ENCODE measurements at regions not wholly inside any gene's neighbourhood (a gene's known extent, or its start where the extent isn't known, plus 50 kb on each side); places are given as distances from the start of the nearest gene placed in this dataset.

- Histone ChIP-seq H3K9me2 (ENCODE audit: insufficient read depth, low read length) (no peaks in the 10 kb centered on the region), H3K79me2 (ENCODE audit: insufficient read depth, low read depth, low read length) (no peaks in the 10 kb centered on the region), H3K4me3 (ENCODE audit: low read depth, low read length, poor library complexity, severe bottlenecking) (no peak overlapping the region), H3K36me3 (ENCODE audit: insufficient read depth, low read length) (no peaks in the 10 kb centered on the region), H3K27ac (ENCODE audit: low read depth, low read length, poor library complexity, severe bottlenecking) (no peak overlapping the region), H2AFZ (ENCODE audit: low read length) (peak overlapping the region; percentile 73; the same call in 1 of the 2 replicates), H4K20me1 (ENCODE audit: insufficient read depth, low read length) (no peaks in the 10 kb centered on the region), H3K4me2 (ENCODE audit: low read length) (no peak overlapping the region; the same call in 1 of the 2 replicates), H3K9me3 (ENCODE audit: low read length) (no peaks in the 10 kb centered on the region), H3K4me1 (ENCODE audit: insufficient read depth, low read length, poor library complexity, severe bottlenecking) (peaks cover 55% of the 10 kb centered on the region)
- ChIA-PET POLR2A (interaction anchor here (0.7 to 2.7 kb wide), 10 partner anchors 8 to 174 kb away, joined by 3 to 17 read pairs (median 4); no protein-coding TSS in a partner anchor), CTCF (ENCODE audit: unreplicated experiment) (interaction anchor here (0.6 kb wide), 1 partner anchor 121 kb away, joined by 3 read pairs; the partner anchor contains the start of gene SLC39A10)
- BruUV-seq (replicated peaks): no TSS peak
- peak; percentile 36 for DNase-seq (ENCODE audit: low spot score)
- intact Hi-C loops (cut with micrococcal nuclease; ENCODE audit: unreplicated experiment): no loop called here
- TF ChIP-seq CTCF (conservative IDR thresholded peaks at IDR 0.05; ENCODE audit: low read length) (no peak), EZH2phosphoT487 (IDR thresholded peaks at IDR 0.05; ENCODE audit: borderline replicate concordance, low read depth, low read length) (no peak)
These were observed 121.0 kb upstream of the SLC39A10 start for GRCh38 chr2:195535911-195536522.

GRCh38 chr2:195534971-195535370 lies 122.1 kb upstream of the SLC39A10 start:
- no peak for DNase-seq (ENCODE audit: low spot score)
- Histone ChIP-seq H3K4me3 (ENCODE audit: low read depth, low read length, poor library complexity, severe bottlenecking) (no peak overlapping the region), H3K4me2 (ENCODE audit: low read length) (no peak overlapping the region), H3K36me3 (ENCODE audit: insufficient read depth, low read length) (no peaks in the 10 kb centered on the region), H4K20me1 (ENCODE audit: insufficient read depth, low read length) (no peaks in the 10 kb centered on the region), H3K9me3 (ENCODE audit: low read length) (no peaks in the 10 kb centered on the region), H3K79me2 (ENCODE audit: insufficient read depth, low read depth, low read length) (no peaks in the 10 kb centered on the region), H3K27ac (ENCODE audit: low read depth, low read length, poor library complexity, severe bottlenecking) (no peak overlapping the region), H3K4me1 (ENCODE audit: insufficient read depth, low read length, poor library complexity, severe bottlenecking) (peaks cover 55% of the 10 kb centered on the region), H3K9me2 (ENCODE audit: insufficient read depth, low read length) (no peaks in the 10 kb centered on the region), H2AFZ (ENCODE audit: low read length) (no peak overlapping the region; the same call in 1 of the 2 replicates)
- ChIA-PET CTCF (ENCODE audit: unreplicated experiment) (interaction anchor here (0.5 kb wide), 1 partner anchor 135 kb away, joined by 3 read pairs; no protein-coding TSS in a partner anchor), POLR2A (interaction anchor here (0.6 to 2.7 kb wide), 11 partner anchors 9 to 708 kb away, joined by 3 to 10 read pairs (median 4); no protein-coding TSS in a partner anchor)
- no TSS peak for BruUV-seq (replicated peaks)
- intact Hi-C loops (cut with micrococcal nuclease; ENCODE audit: unreplicated experiment): no loop called here
- no peak for TF ChIP-seq EZH2phosphoT487 (IDR thresholded peaks at IDR 0.05; ENCODE audit: borderline replicate concordance, low read depth, low read length)
- TF ChIP-seq CTCF (conservative IDR thresholded peaks at IDR 0.05; ENCODE audit: low read length): no peak
